ENCODE measurements at regions not wholly inside any gene's neighbourhood (a gene's known extent, or its start where the extent isn't known, plus 50 kb on each side); places are given as distances from the start of the nearest gene placed in this dataset.

GRCh38 chr1:14296795-14297194, 301.7 kb upstream of the KAZN start:
- no peak for DNase-seq (ENCODE audit: low spot score in 2 of 2, unreplicated experiment in 2 of 2)
- Mint-ChIP-seq H3K9me3 (no peaks in the 10 kb centered on the region), H3K36me3 (no peaks in the 10 kb centered on the region), H3K27ac (no peak overlapping the region), H3K27me3 (ENCODE audit: low read depth) (peaks cover 16% of the 10 kb centered on the region), H3K4me3 (no peak overlapping the region), H3K4me1 (peaks cover 3% of the 10 kb centered on the region)
- TF ChIP-seq CTCF (IDR thresholded peaks at IDR 0.05; ENCODE audit: unreplicated experiment) = no peak

- Mint-ChIP-seq H3K27me3 (ENCODE audit: low read depth) (peaks cover 16% of the 10 kb centered on the region), H3K9me3 (no peaks in the 10 kb centered on the region), H3K4me3 (no peak overlapping the region), H3K36me3 (no peaks in the 10 kb centered on the region), H3K4me1 (peaks cover 3% of the 10 kb centered on the region), H3K27ac (no peak overlapping the region)
- no peak for DNase-seq (ENCODE audit: low spot score in 2 of 2, unreplicated experiment in 2 of 2)
- no peak for TF ChIP-seq CTCF (IDR thresholded peaks at IDR 0.05; ENCODE audit: unreplicated experiment)
Observed at GRCh38 chr1:14297356-14297755, 301.1 kb upstream of the KAZN start.

GRCh38 chr1:14298806-14299205, 299.7 kb upstream of the KAZN start:
- Mint-ChIP-seq H3K4me1 (peaks cover 3% of the 10 kb centered on the region), H3K27me3 (ENCODE audit: low read depth) (peaks cover 10% of the 10 kb centered on the region), H3K4me3 (no peak overlapping the region), H3K9me3 (no peaks in the 10 kb centered on the region), H3K36me3 (no peaks in the 10 kb centered on the region), H3K27ac (no peak overlapping the region)
- no peak for TF ChIP-seq CTCF (IDR thresholded peaks at IDR 0.05; ENCODE audit: unreplicated experiment)
- DNase-seq (ENCODE audit: low spot score in 2 of 2, unreplicated experiment in 2 of 2) = no peak

- peaks cover 3% of the 10 kb centered on the region for H3K27me3 Mint-ChIP-seq (ENCODE audit: low read depth)
- H3K27ac Mint-ChIP-seq = no peak overlapping the region
- no peak overlapping the region for H3K4me3 Mint-ChIP-seq
- no peaks in the 10 kb centered on the region for H3K9me3 Mint-ChIP-seq
- H3K36me3 Mint-ChIP-seq = no peaks in the 10 kb centered on the region
- no peak for DNase-seq (ENCODE audit: low spot score in 2 of 2, unreplicated experiment in 2 of 2)
- H3K4me1 Mint-ChIP-seq = peaks cover 16% of the 10 kb centered on the region
- TF ChIP-seq CTCF (IDR thresholded peaks at IDR 0.05; ENCODE audit: unreplicated experiment) = no peak
Observed at GRCh38 chr1:14300991-14301703, 297.3 kb upstream of the KAZN start.

- H3K9me3 Mint-ChIP-seq = no peaks in the 10 kb centered on the region
- DNase-seq (ENCODE audit: low spot score in 2 of 2, unreplicated experiment in 2 of 2) = no peak
- peaks cover 17% of the 10 kb centered on the region for H3K4me1 Mint-ChIP-seq
- H3K36me3 Mint-ChIP-seq = no peaks in the 10 kb centered on the region
- no peak overlapping the region for H3K4me3 Mint-ChIP-seq
- H3K27ac Mint-ChIP-seq = no peak overlapping the region
- peaks cover 3% of the 10 kb centered on the region for H3K27me3 Mint-ChIP-seq (ENCODE audit: low read depth)
- TF ChIP-seq CTCF (IDR thresholded peaks at IDR 0.05; ENCODE audit: unreplicated experiment) = no peak
Observed at GRCh38 chr1:14301704-14302024, 296.8 kb upstream of the KAZN start.

- H3K27me3 Mint-ChIP-seq (ENCODE audit: low read depth) = peaks cover 3% of the 10 kb centered on the region
- no peak overlapping the region for H3K27ac Mint-ChIP-seq
- no peaks in the 10 kb centered on the region for H3K9me3 Mint-ChIP-seq
- no peak for DNase-seq (ENCODE audit: low spot score in 2 of 2, unreplicated experiment in 2 of 2)
- no peaks in the 10 kb centered on the region for H3K36me3 Mint-ChIP-seq
- peaks cover 17% of the 10 kb centered on the region for H3K4me1 Mint-ChIP-seq
- TF ChIP-seq CTCF (IDR thresholded peaks at IDR 0.05; ENCODE audit: unreplicated experiment) = no peak
- H3K4me3 Mint-ChIP-seq = no peak overlapping the region
Observed at GRCh38 chr1:14302025-14302424, 296.5 kb upstream of the KAZN start.

Measured in mesothelial cell of epicardium (in vitro differentiated cells).